ENCODE measurements at regions not wholly inside any gene's neighbourhood (a gene's known extent, or its start where the extent isn't known, plus 50 kb on each side); places are given as distances from the start of the nearest gene placed in this dataset.

DNA sequence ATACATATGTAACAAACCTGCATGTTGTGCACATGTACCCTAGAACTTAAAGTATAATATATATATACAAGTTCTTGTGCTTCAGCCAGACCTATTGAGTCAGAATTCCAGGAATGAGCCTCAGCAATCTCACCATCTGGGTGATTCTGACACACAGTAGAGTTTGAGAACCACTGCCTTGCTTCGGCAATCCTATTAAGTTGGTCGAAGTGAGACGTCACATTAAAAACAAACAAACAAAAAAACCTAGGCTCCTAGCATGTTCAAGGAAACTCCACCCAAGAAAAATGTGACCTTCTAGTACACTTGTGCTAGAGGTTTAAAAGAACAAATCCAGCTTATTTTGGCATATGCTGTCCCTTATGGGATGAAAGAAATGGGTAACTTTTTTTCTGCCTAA is 115.8 kb downstream of the SINHCAF start:
- no peak for TF ChIP-seq POLR2A (IDR thresholded peaks at IDR 0.05)
- TF ChIP-seq POLR2AphosphoS5 (IDR thresholded peaks at IDR 0.05): no peak
- TF ChIP-seq, protein P1, sequence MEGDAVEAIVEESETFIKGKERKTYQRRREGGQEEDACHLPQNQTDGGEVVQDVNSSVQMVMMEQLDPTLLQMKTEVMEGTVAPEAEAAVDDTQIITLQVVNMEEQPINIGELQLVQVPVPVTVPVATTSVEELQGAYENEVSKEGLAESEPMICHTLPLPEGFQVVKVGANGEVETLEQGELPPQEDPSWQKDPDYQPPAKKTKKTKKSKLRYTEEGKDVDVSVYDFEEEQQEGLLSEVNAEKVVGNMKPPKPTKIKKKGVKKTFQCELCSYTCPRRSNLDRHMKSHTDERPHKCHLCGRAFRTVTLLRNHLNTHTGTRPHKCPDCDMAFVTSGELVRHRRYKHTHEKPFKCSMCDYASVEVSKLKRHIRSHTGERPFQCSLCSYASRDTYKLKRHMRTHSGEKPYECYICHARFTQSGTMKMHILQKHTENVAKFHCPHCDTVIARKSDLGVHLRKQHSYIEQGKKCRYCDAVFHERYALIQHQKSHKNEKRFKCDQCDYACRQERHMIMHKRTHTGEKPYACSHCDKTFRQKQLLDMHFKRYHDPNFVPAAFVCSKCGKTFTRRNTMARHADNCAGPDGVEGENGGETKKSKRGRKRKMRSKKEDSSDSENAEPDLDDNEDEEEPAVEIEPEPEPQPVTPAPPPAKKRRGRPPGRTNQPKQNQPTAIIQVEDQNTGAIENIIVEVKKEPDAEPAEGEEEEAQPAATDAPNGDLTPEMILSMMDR (IDR thresholded peaks at IDR 0.05): no peak

All from upper lobe of left lung (tissue), 4 donors.